SU-DHL-6 (cell line): ENCODE measurements at regions not wholly inside any gene's neighbourhood (a gene's known extent, or its start where the extent isn't known, plus 50 kb on each side); places are given as distances from the start of the nearest gene placed in this dataset.

Experiments
- H2AFZ ChIP-seq: fragments of 200-600 bp; sonication (generic); 2 replicates; pipeline ENCODE4 v1.6.1; 2014; ENCODE audit warnings: low read depth, mild to moderate bottlenecking, moderate library complexity, mixed read lengths, antibody characterized with exemption, low read length; ENCODE audit not compliant: severe bottlenecking
- H3F3A ChIP-seq: fragments of 200-600 bp; shearing (Covaris generic); 2 replicates; pipeline ENCODE4 v1.6.0; 2016; ENCODE audit warnings: antibody characterized with exemption, mild to moderate bottlenecking; ENCODE audit not compliant: insufficient read depth
- H3K27ac ChIP-seq: fragments of 200-600 bp; sonication (generic); 2 replicates; pipeline ENCODE4 v1.5.1; 2016; ENCODE audit warnings: low read depth, mild to moderate bottlenecking, low read length, moderate library complexity, mixed read lengths
- H3K27me3 ChIP-seq: fragments of 200-600 bp; sonication (generic), shearing (Covaris generic); 2 replicates; pipeline ENCODE4 v1.6.0; 2014; ENCODE audit warnings: mild to moderate bottlenecking, low read length
- H3K36me3 ChIP-seq: fragments of 200-600 bp; sonication (generic); 2 replicates; pipeline ENCODE4 v1.6.1; 2014; ENCODE audit warnings: mild to moderate bottlenecking, low read length, mixed read lengths
- H3K4me2 ChIP-seq: fragments of 300-600, 200-600 bp; shearing (Covaris generic), sonication (generic); 2 replicates; pipeline ENCODE4 v1.6.0; 2014; ENCODE audit warnings: low read length, low read depth, mild to moderate bottlenecking; ENCODE audit not compliant: poor library complexity, severe bottlenecking
- H3K4me3 ChIP-seq: fragments of 200-600 bp; sonication (generic); 2 replicates; pipeline ENCODE4 v1.5.1; 2014; ENCODE audit warnings: antibody characterized with exemption, low read length, mild to moderate bottlenecking, mixed read lengths; ENCODE audit not compliant: insufficient read depth, poor library complexity, severe bottlenecking
- H3K79me2 ChIP-seq: fragments of 200-600 bp; sonication (generic); 2 replicates; pipeline ENCODE4 v1.6.1; 2014; ENCODE audit warnings: mild to moderate bottlenecking, low read length, moderate library complexity; ENCODE audit not compliant: insufficient read depth
- H3K9ac ChIP-seq: fragments of 200-600 bp; sonication (generic); 2 replicates; pipeline ENCODE4 v1.7.0; 2014; ENCODE audit warnings: mild to moderate bottlenecking, low read length
- H3K9me2 ChIP-seq: fragments of 200-600 bp; sonication (generic); replicated peaks from 2 replicates; pipeline ENCODE4 v1.6.1; 2014; ENCODE audit warnings: low read length; ENCODE audit not compliant: insufficient read depth
- H3K9me3 ChIP-seq: fragments of 200-600 bp; sonication (generic); 2 replicates; pipeline ENCODE4 v1.6.1; 2014; ENCODE audit warnings: low read length, mixed read lengths; ENCODE audit not compliant: insufficient read depth
- H4K20me1 ChIP-seq: fragments of 200-600 bp; sonication (generic); 2 replicates; pipeline ENCODE4 v1.6.1; 2014; ENCODE audit warnings: low read depth, mild to moderate bottlenecking, antibody characterized with exemption, low read length, moderate library complexity, mixed read lengths
- EZH2phosphoT487 ChIP-seq: fragments of 200-600 bp; sonication (generic), shearing (Covaris generic); conservative IDR thresholded peaks from 2 replicates; pipeline ENCODE4 v1.6.1; 2018; ENCODE audit warnings: mild to moderate bottlenecking, antibody characterized with exemption, low read length, moderate library complexity, mixed read lengths
- TF ChIP-seq, protein P1 (sequence below): fragments of 200-600 bp; sonication (generic); IDR thresholded peaks from one replicate; pipeline ENCODE4 v1.5.1; 2017; ENCODE audit warnings: antibody characterized with exemption, mild to moderate bottlenecking, low read length, moderate library complexity; ENCODE audit not compliant: insufficient read depth, poor library complexity, severe bottlenecking

DNA sequence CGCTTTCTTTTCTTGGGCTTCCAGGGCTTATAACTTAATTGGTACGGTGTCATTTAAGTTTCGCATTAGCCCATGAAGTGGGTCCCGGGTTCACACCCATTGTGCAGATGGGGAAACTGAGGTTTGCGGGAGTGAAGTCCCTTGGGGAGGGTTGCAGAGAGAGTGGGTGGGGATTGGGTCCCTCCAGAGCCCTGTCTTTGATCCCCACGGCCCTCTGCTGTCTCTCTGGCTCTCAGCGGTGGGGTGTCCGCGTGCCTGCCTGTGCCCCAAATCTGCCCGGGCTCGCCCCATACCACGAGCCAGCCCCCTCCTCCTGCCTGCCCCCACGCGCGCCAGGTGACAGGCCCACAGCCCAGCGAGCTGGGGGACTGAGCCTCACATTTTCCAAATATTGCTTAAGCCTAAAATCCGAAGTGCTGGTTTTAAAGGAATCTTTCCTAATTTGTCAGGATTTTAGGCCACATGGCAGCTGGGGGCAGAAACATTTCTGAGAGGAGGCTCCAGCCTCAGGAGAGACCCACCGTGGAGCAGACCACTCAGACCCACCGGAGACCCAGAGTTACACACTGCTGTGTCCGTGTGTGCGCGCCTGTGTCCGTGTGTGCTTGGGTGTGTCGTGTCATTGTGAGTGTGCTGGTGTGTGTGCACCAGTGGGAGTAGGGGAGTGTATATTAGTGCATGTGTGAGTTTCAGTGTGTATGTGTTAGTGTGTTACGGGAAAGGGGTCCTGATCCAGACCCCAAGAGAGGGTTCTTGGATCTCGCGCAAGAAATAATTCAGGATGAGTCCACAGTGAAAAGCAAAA, 159.5 kb upstream of the IER5L start:
- no peaks in the 10 kb centered on the region for H3K79me2 ChIP-seq
- no peaks in the 10 kb centered on the region for H3K36me3 ChIP-seq
- H3K27me3 ChIP-seq, result no peaks in the 10 kb centered on the region; the same call in 1 of the 2 replicates
- H3K9me3 ChIP-seq, result no peaks in the 10 kb centered on the region
- H3K27ac ChIP-seq, result no peak overlapping the region
- H3K9ac ChIP-seq, result no peak overlapping the region
- TF ChIP-seq, protein P1, sequence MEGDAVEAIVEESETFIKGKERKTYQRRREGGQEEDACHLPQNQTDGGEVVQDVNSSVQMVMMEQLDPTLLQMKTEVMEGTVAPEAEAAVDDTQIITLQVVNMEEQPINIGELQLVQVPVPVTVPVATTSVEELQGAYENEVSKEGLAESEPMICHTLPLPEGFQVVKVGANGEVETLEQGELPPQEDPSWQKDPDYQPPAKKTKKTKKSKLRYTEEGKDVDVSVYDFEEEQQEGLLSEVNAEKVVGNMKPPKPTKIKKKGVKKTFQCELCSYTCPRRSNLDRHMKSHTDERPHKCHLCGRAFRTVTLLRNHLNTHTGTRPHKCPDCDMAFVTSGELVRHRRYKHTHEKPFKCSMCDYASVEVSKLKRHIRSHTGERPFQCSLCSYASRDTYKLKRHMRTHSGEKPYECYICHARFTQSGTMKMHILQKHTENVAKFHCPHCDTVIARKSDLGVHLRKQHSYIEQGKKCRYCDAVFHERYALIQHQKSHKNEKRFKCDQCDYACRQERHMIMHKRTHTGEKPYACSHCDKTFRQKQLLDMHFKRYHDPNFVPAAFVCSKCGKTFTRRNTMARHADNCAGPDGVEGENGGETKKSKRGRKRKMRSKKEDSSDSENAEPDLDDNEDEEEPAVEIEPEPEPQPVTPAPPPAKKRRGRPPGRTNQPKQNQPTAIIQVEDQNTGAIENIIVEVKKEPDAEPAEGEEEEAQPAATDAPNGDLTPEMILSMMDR, result no peak
- no peak for TF ChIP-seq EZH2phosphoT487
- H4K20me1 ChIP-seq, result no peaks in the 10 kb centered on the region
- no peaks in the 10 kb centered on the region for H3F3A ChIP-seq
- no peaks in the 10 kb centered on the region for H3K9me2 ChIP-seq
- H2AFZ ChIP-seq, result no peak overlapping the region
- H3K4me3 ChIP-seq, result no peak overlapping the region
- no peak overlapping the region for H3K4me2 ChIP-seq

DNA sequence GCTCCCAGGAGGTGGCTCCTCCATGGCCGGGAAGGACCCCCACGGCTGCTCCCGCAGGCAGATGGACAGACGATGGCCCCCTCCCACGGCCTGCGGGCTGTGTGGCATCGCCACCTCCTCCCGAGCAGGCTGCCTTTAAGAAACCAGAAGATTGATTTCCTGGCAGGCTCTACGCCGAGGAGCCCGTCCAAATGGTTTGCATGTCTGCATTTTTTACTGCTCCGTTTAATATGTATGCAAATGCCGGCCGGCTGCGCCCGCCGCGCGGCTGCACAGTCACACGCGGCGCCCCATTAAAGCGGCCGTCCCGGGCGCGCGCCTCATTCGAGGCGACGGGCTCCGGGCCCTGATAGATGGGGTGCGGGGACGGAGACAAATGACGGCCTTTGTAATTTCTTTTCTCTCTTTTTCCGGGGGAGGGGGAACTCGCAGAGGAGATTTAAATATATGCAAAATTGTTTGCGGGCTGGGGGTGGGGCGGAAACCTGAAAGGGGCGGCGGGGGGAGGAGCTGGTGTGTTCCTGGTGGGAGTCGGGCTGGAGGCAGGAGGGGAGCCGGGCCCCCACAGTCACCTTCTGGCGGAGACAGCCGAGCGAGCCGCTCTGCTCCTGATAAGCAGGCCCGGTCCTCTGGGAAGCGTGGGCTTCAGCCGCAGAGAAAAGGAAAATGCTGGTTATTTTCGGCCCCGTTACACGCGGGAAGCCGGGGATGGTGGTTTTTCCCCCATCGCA, 158.7 kb upstream of the IER5L start:
- no peak overlapping the region for H3K27ac ChIP-seq

DNA sequence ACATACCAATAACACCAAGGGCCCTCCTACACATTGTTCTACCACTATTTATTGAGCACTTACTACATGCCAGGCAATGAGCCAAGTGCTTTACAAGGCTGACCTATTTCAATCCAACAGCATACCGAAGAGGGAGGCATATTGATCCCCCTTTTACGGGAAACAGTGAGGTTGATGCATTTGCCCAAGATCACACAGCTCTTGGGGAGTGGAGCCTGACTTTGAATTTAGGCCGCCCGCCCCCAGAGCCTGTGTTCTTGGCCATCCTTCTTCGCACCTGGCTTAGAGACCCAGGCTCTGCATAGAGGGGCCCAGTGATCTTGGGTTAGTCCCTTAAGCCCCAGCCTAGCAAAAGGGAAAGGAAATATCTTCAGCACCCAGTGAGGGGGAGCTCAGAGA, 158.1 kb upstream of the IER5L start:
- Histone ChIP-seq H3K27ac (no peak overlapping the region), H2AFZ (no peak overlapping the region), H3K9ac (no peak overlapping the region), H3K4me3 (no peak overlapping the region), H3K9me2 (no peaks in the 10 kb centered on the region), H3K36me3 (no peaks in the 10 kb centered on the region), H3K79me2 (no peaks in the 10 kb centered on the region), H4K20me1 (no peaks in the 10 kb centered on the region), H3K4me2 (no peak overlapping the region), H3K27me3 (no peaks in the 10 kb centered on the region; the same call in 1 of the 2 replicates), H3F3A (no peaks in the 10 kb centered on the region), H3K9me3 (no peaks in the 10 kb centered on the region)
- no peak for TF ChIP-seq EZH2phosphoT487
- TF ChIP-seq, protein P1, result no peak

More for the DNA sequence above, 158.7 kb upstream of the IER5L start:
- no peaks in the 10 kb centered on the region for H3K79me2 ChIP-seq
- no peaks in the 10 kb centered on the region; the same call in 1 of the 2 replicates for H3K27me3 ChIP-seq
- no peak overlapping the region for H3K4me3 ChIP-seq
- no peaks in the 10 kb centered on the region for H4K20me1 ChIP-seq
- TF ChIP-seq, protein P1, result no peak
- TF ChIP-seq EZH2phosphoT487, result no peak
- no peak overlapping the region for H3K9ac ChIP-seq
- H3K4me2 ChIP-seq, result no peak overlapping the region
- H2AFZ ChIP-seq, result no peak overlapping the region
- H3F3A ChIP-seq, result no peaks in the 10 kb centered on the region
- no peaks in the 10 kb centered on the region for H3K9me2 ChIP-seq
- H3K36me3 ChIP-seq, result no peaks in the 10 kb centered on the region
- no peaks in the 10 kb centered on the region for H3K9me3 ChIP-seq
